GM12878 (cell line): ENCODE measurements at regions not wholly inside any gene's neighbourhood (a gene's known extent, or its start where the extent isn't known, plus 50 kb on each side); places are given as distances from the start of the nearest gene placed in this dataset.

ENCODE experiments used
- CBX3 ChIP-seq: fragments of 200-600 bp; sonication (generic); IDR thresholded peaks from 2 replicates; pipeline ENCODE4 v1.6.1; 2016; ENCODE audit warnings: low read depth, borderline replicate concordance
- CREB1 ChIP-seq: IDR thresholded peaks from 2 replicates; pipeline ENCODE4 v1.6.1; 2012; ENCODE audit warnings: low read depth, mild to moderate bottlenecking, inconsistent platforms
- EP300 ChIP-seq, 2 experiments: fragments of 150-350 bp in 1 of 2; IDR thresholded peaks; 2 replicates each; pipeline ENCODE4 v1.6.1; 2011 to 2012; ENCODE audit warnings: low read depth in 2 of 2, low read length in 2 of 2, borderline replicate concordance in 1 of 2, improper control_type of control experiment in 1 of 2, inconsistent platforms in 1 of 2; ENCODE audit not compliant: control insufficient read depth in 1 of 2
- ESRRA ChIP-seq: IDR thresholded peaks from 2 replicates; pipeline ENCODE4 v1.6.1; 2012; ENCODE audit warnings: mild to moderate bottlenecking, low read length, improper control_type of control experiment
- IKZF1 ChIP-seq: fragments of 450-650 bp; conservative IDR thresholded peaks from 2 replicates; pipeline ENCODE4 v1.6.1; 2017; ENCODE audit warnings: antibody characterized with exemption, mild to moderate bottlenecking
- MAX ChIP-seq: IDR thresholded peaks from 2 replicates; pipeline ENCODE4 v1.6.1; 2012; ENCODE audit warnings: low read depth, low read length, improper control_type of control experiment
- MEF2A ChIP-seq: IDR thresholded peaks from 2 replicates; pipeline ENCODE4 v1.6.1; 2011; ENCODE audit warnings: low read depth, mild to moderate bottlenecking, low read length, moderate library complexity; ENCODE audit not compliant: insufficient read depth
- MEF2B ChIP-seq: fragments of 450-650 bp; IDR thresholded peaks from 2 replicates; pipeline ENCODE4 v1.6.1; 2018; ENCODE audit warnings: mild to moderate bottlenecking, moderate library complexity; ENCODE audit not compliant: partially characterized antibody, poor library complexity, severe bottlenecking
- NR2C2 ChIP-seq: IDR thresholded peaks from 2 replicates; pipeline ENCODE4 v1.6.1; 2011; ENCODE audit warnings: borderline replicate concordance, low read depth; ENCODE audit not compliant: control insufficient read depth, insufficient read length
- NR2F1 ChIP-seq: fragments of 450-650 bp; conservative IDR thresholded peaks from 2 replicates; pipeline ENCODE4 v1.6.1; 2017; ENCODE audit warnings: mild to moderate bottlenecking
- PAX8 ChIP-seq: fragments of 450-650 bp; IDR thresholded peaks from 2 replicates; pipeline ENCODE4 v1.6.1; 2017; ENCODE audit warnings: mild to moderate bottlenecking, moderate library complexity
- PRDM15 ChIP-seq: fragments of 450-650 bp; formaldehyde crosslinking; IDR thresholded peaks from 2 replicates; pipeline ENCODE4 v1.4.0; 2020; ENCODE audit warnings: mild to moderate bottlenecking, moderate library complexity
- REST ChIP-seq: IDR thresholded peaks from 2 replicates; pipeline ENCODE4 v1.6.1; 2012; ENCODE audit warnings: mild to moderate bottlenecking, low read depth, low read length
- RFX5 ChIP-seq: IDR thresholded peaks from 2 replicates; pipeline ENCODE4 v1.6.1; 2011; ENCODE audit warnings: low read depth, low read length, improper control_type of control experiment
- RUNX3 ChIP-seq: IDR thresholded peaks from 2 replicates; pipeline ENCODE4 v1.6.1; 2012; ENCODE audit warnings: low read length, inconsistent platforms
- SMARCA5 ChIP-seq: fragments of 450-650 bp; IDR thresholded peaks from 2 replicates; pipeline ENCODE4 v1.6.1; 2017; ENCODE audit warnings: mild to moderate bottlenecking
- SP1 ChIP-seq: IDR thresholded peaks from one replicate; pipeline ENCODE4 v1.6.1; 2011; ENCODE audit warnings: low read depth, low read length
- SUZ12 ChIP-seq: fragments of 200-600 bp; sonication (generic); IDR thresholded peaks from one replicate; pipeline ENCODE4 v1.6.1; 2018; ENCODE audit warnings: antibody characterized with exemption, mild to moderate bottlenecking; ENCODE audit not compliant: unreplicated experiment
- TCF7 ChIP-seq: IDR thresholded peaks from 2 replicates; pipeline ENCODE4 v1.6.1; 2014; ENCODE audit warnings: antibody characterized with exemption, borderline replicate concordance
- USF1 ChIP-seq: IDR thresholded peaks from 2 replicates; pipeline ENCODE4 v1.6.1; 2011; ENCODE audit warnings: borderline replicate concordance, low read depth, mild to moderate bottlenecking, moderate library complexity, mixed read lengths, low read length; ENCODE audit not compliant: insufficient read depth; ENCODE audit errors: extremely low read length
- YBX1 ChIP-seq: fragments of 450-650 bp; IDR thresholded peaks from 2 replicates; pipeline ENCODE4 v1.6.1; 2016; ENCODE audit warnings: antibody characterized with exemption
- ZBED1 ChIP-seq: IDR thresholded peaks from 2 replicates; pipeline ENCODE4 v1.6.1; 2016; ENCODE audit warnings: borderline replicate concordance

- TF ChIP-seq EP300 (IDR thresholded peaks at IDR 0.05; ENCODE audit: borderline replicate concordance in 1 of 2, control insufficient read depth in 1 of 2, low read depth in 2 of 2, low read length in 2 of 2) (peak; percentile 97), RFX5 (peak; percentile 65; the same call in 1 of the 2 replicates), ESRRA (no peak), MEF2A (peak; percentile 84), SP1 (peak; percentile 64), CBX3 (no peak), REST (no peak), NR2C2 (no peak), PAX8 (no peak), MAX (peak; percentile 58; the same call in 1 of the 2 replicates), ZBED1 (peak; percentile 90), MEF2B (peak; percentile 95), NR2F1 (peak; percentile 92), YBX1 (no peak), CREB1 (peak; percentile 44; the same call in 1 of the 2 replicates), SUZ12 (no peak), IKZF1 (peak; percentile 97), SMARCA5 (peak; percentile 92), RUNX3 (peak; percentile 91), TCF7 (peak; percentile 72), USF1 (no peak), PRDM15 (CRISPR knock-in tag) (no peak)
Measured at GRCh38 chr17:72421128-72422092, 300.6 kb downstream of the SOX9 start (continued).
